ENCODE measurements at regions not wholly inside any gene's neighbourhood (a gene's known extent, or its start where the extent isn't known, plus 50 kb on each side); places are given as distances from the start of the nearest gene placed in this dataset.
A peak's percentile ranks its signal among the peaks of the same experiment; 100 is the strongest.

- no peak overlapping the region for H3K4me3 ChIP-seq (replicated peaks; ENCODE audit: low read depth, low read length)
- no peak for DNase-seq (ENCODE audit: low read depth)
- TF ChIP-seq, protein P1, sequence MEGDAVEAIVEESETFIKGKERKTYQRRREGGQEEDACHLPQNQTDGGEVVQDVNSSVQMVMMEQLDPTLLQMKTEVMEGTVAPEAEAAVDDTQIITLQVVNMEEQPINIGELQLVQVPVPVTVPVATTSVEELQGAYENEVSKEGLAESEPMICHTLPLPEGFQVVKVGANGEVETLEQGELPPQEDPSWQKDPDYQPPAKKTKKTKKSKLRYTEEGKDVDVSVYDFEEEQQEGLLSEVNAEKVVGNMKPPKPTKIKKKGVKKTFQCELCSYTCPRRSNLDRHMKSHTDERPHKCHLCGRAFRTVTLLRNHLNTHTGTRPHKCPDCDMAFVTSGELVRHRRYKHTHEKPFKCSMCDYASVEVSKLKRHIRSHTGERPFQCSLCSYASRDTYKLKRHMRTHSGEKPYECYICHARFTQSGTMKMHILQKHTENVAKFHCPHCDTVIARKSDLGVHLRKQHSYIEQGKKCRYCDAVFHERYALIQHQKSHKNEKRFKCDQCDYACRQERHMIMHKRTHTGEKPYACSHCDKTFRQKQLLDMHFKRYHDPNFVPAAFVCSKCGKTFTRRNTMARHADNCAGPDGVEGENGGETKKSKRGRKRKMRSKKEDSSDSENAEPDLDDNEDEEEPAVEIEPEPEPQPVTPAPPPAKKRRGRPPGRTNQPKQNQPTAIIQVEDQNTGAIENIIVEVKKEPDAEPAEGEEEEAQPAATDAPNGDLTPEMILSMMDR (IDR thresholded peaks at IDR 0.05; ENCODE audit: low read length, missing control alignments) = no peak
Observed at GRCh38 chr13:44107357-44108121, 227.8 kb downstream of the LACC1 start.

DNA sequence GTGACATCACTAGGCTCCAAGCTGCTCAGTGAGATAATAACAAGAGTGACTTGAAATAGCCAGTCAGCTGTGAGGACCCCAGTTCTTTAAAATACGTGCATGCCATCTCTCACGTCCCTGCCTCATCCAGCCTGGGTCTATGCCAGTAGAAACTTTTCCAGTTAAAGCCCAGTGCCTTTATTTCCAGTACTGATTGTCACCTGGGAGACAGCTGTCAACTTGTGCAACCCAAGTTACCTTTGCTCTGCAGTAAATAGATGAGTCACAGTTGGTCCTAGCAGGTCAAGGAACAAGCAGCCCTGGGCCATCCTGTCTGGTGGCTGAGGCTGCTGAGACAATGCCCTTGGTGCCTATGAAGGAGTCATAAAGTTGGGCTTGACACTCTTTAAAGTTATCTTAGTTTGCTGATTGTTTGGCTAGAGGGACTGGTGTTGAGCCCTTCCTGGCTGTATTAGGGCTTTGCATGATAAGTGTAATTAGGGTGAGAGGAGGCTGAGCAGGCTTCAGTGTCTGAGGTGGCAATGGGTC is 228.7 kb downstream of the LACC1 start:
- TF ChIP-seq, protein P1 (IDR thresholded peaks at IDR 0.05; ENCODE audit: low read length, missing control alignments) = no peak
- H3K4me3 ChIP-seq (replicated peaks; ENCODE audit: low read depth, low read length) = no peak overlapping the region
- no peak for DNase-seq (ENCODE audit: low read depth)

DNA sequence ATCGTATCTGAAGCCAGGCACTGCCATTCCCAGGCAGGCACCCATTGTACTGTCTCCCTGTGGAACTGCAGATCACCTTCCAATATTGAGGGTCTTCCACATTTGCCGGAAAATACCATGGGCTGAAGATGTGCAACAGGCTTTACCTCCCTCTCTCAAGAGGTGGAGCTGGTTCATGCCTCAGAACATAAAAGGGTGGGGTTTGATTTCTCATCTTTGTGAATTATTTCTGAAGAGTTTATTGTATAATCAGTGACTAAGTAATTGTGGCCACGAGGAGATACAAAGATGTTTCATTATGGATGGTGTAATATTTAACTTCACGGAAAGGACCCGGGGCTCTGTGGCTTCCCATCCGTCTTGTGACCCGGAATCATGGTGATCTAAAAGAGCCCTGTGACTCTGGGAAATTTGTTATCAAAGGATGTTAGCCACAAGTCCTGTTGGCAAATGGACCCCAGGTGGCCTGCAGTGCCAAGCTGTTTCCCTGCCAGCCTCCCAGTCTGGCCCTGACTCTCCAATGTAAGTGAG is 230.5 kb downstream of the LACC1 start:
- DNase-seq (ENCODE audit: low read depth) = no peak
- H3K4me3 ChIP-seq (replicated peaks; ENCODE audit: low read depth, low read length) = no peak overlapping the region
- TF ChIP-seq, protein P1 (IDR thresholded peaks at IDR 0.05; ENCODE audit: low read length, missing control alignments) = no peak

DNA sequence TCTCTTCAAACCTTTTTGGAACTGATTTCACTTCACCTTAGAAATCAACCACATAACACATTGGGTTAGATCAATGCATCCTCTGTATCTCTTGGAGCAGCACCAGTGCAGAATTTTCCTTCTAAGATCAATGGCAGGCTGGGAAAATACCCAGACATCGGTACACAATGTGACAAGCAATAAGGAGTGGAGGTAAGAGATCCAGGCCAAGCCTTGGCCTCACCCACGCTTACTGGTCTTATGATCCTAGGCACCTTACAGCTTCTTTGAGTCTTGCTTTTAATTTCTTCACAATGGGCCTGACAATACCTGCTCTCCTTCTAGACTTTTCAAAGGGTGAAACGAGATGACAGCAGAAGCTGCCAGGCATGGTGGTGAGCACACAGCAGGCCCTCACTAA is 232.0 kb downstream of the LACC1 start:
- no peak overlapping the region for H3K4me3 ChIP-seq (replicated peaks; ENCODE audit: low read depth, low read length)
- TF ChIP-seq, protein P1 (IDR thresholded peaks at IDR 0.05; ENCODE audit: low read length, missing control alignments) = no peak
- no peak for DNase-seq (ENCODE audit: low read depth)

DNA sequence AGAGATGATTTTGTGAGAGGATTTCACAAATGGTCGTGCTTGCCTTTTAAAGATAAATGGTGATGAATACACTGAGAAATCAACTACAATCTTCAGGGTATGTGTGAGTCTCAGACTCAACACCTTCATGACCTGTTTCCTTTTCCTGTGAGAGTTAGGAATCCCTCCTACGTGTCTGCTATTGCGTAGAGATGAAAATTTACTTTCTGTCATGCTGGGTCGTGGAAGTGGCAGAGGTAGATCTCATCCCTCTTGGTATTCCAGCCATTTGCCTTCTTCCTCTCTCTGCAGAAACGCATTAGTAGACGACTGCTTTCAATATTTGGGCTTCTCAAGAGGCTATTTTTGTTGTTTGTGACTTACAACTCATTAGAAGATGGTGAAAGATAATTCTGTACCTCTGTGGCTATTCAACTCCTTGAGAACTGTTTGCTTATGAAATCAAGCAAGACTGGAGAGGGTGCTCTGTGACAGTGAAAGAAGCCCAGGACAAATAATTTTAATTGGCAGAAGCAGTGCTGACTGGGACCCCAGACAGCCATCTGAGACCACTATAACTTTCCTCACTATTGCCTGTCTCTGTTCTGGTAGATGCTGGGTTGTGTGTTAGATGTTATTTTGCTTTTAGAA is 233.1 kb downstream of the LACC1 start:
- TF ChIP-seq, protein P1 (IDR thresholded peaks at IDR 0.05; ENCODE audit: low read length, missing control alignments) = no peak
- H3K4me3 ChIP-seq (replicated peaks; ENCODE audit: low read depth, low read length) = no peak overlapping the region
- no peak for DNase-seq (ENCODE audit: low read depth)

GRCh38 chr13:44116562-44117332 is 237.0 kb downstream of the LACC1 start:
- peak; percentile 38 for DNase-seq (ENCODE audit: low read depth)
- TF ChIP-seq, protein P1 (IDR thresholded peaks at IDR 0.05; ENCODE audit: low read length, missing control alignments) = peak; percentile 30
- no peak overlapping the region for H3K4me3 ChIP-seq (replicated peaks; ENCODE audit: low read depth, low read length)
